Bronchial epithelial cell (primary cell): ENCODE measurements at regions not wholly inside any gene's neighbourhood (a gene's known extent, or its start where the extent isn't known, plus 50 kb on each side); places are given as distances from the start of the nearest gene placed in this dataset.

Experiments
- DNase-seq: peaks from one replicate; pipeline ENCODE4 v3.0.0-alpha.2; 2010; ENCODE audit warnings: low read depth
- FAIRE-seq: peaks from 2 replicates; lab custom pipeline; 2011; peaks lifted over from hg19 to GRCh38; lab: Jason Lieb, UNC
- H3K27me3 ChIP-seq: 2 replicates; pipeline ENCODE4 v1.5.1; 2011; ENCODE audit warnings: low read length; ENCODE audit not compliant: control insufficient read depth, insufficient read depth
- H3K36me3 ChIP-seq: 2 replicates; pipeline ENCODE4 v1.5.1; 2011; ENCODE audit warnings: low read length; ENCODE audit not compliant: control insufficient read depth, insufficient read depth
- H3K4me3 ChIP-seq: 2 replicates; pipeline ENCODE4 v1.5.1; 2011; ENCODE audit warnings: mild to moderate bottlenecking, low read depth, low read length, control low read depth
- CTCF ChIP-seq: IDR thresholded peaks from 2 replicates; pipeline ENCODE4 v1.5.1; 2011; ENCODE audit warnings: mild to moderate bottlenecking, moderate library complexity, low read length, control low read depth, inconsistent platforms; ENCODE audit not compliant: insufficient read depth, severe bottlenecking

GRCh38 chr11:90846628-90847027, 623.8 kb upstream of the CHORDC1 start:
- no peak overlapping the region for H3K4me3 ChIP-seq
- TF ChIP-seq CTCF = no peak
- no peaks in the 10 kb centered on the region for H3K36me3 ChIP-seq
- FAIRE-seq (no peak), DNase-seq (no peak)
- no peaks in the 10 kb centered on the region for H3K27me3 ChIP-seq

- FAIRE-seq (no peak), DNase-seq (no peak)
- no peaks in the 10 kb centered on the region for H3K36me3 ChIP-seq
- no peaks in the 10 kb centered on the region for H3K27me3 ChIP-seq
- TF ChIP-seq CTCF = no peak
- no peak overlapping the region for H3K4me3 ChIP-seq
Observed at GRCh38 chr11:90845799-90846198, 623.0 kb upstream of the CHORDC1 start.

GRCh38 chr11:90845126-90845525, 622.3 kb upstream of the CHORDC1 start:
- DNase-seq = peak; percentile 76
- FAIRE-seq = no peak
- Histone ChIP-seq H3K36me3 (no peaks in the 10 kb centered on the region), H3K27me3 (no peaks in the 10 kb centered on the region), H3K4me3 (no peak overlapping the region)
- no peak for TF ChIP-seq CTCF

- no peaks in the 10 kb centered on the region for H3K36me3 ChIP-seq
- DNase-seq = no peak
- TF ChIP-seq CTCF = no peak
- no peak for FAIRE-seq
- H3K27me3 ChIP-seq = no peaks in the 10 kb centered on the region
- H3K4me3 ChIP-seq = no peak overlapping the region
Observed at GRCh38 chr11:90844041-90844440, 621.2 kb upstream of the CHORDC1 start.

- no peaks in the 10 kb centered on the region for H3K27me3 ChIP-seq
- no peak overlapping the region for H3K4me3 ChIP-seq
- TF ChIP-seq CTCF = no peak
- FAIRE-seq (no peak), DNase-seq (no peak)
- H3K36me3 ChIP-seq = no peaks in the 10 kb centered on the region
Observed at GRCh38 chr11:90842681-90843080, 619.8 kb upstream of the CHORDC1 start.

GRCh38 chr11:90840071-90840470, 617.2 kb upstream of the CHORDC1 start:
- no peak overlapping the region for H3K4me3 ChIP-seq
- DNase-seq (peak; percentile 71), FAIRE-seq (no peak)

More at GRCh38 chr11:90840071-90840470, 617.2 kb upstream of the CHORDC1 start:
- TF ChIP-seq CTCF = no peak
- Histone ChIP-seq H3K36me3 (no peaks in the 10 kb centered on the region), H3K27me3 (no peaks in the 10 kb centered on the region)
